ENCODE measurements at regions not wholly inside any gene's neighbourhood (a gene's known extent, or its start where the extent isn't known, plus 50 kb on each side); places are given as distances from the start of the nearest gene placed in this dataset.

GRCh38 chr15:70541511-70541910 is 221.8 kb downstream of the UACA start:
- H3K27me3 ChIP-seq (ENCODE audit: control insufficient read depth in 1 of 2, insufficient read depth in 2 of 2, low read length in 1 of 2): no peaks in the 10 kb centered on the region
- no peaks in the 10 kb centered on the region for H3K36me3 ChIP-seq (ENCODE audit: control insufficient read depth in 1 of 2, insufficient read depth in 2 of 2, low read length in 1 of 2)
- no peak for DNase-seq
- no peak overlapping the region for H3K4me3 ChIP-seq (ENCODE audit: low read length in 2 of 2)
- no peak overlapping the region for H3K27ac ChIP-seq (ENCODE audit: low read depth in 1 of 2, low read length in 2 of 2)
- no peak for ATAC-seq (ENCODE audit: low FRiP score)
- intact Hi-C loops (cut with DNase I): no loop called here
- H3K9me3 ChIP-seq (ENCODE audit: control insufficient read depth, low read length): no peaks in the 10 kb centered on the region
- H3K4me1 ChIP-seq (ENCODE audit: control insufficient read depth in 1 of 2, insufficient read depth in 2 of 2, low read length in 2 of 2): no peaks in the 10 kb centered on the region
- WGBS, 2 donors: 79 to 83% methylated on average over 1 of the region's 1 CpG

DNA sequence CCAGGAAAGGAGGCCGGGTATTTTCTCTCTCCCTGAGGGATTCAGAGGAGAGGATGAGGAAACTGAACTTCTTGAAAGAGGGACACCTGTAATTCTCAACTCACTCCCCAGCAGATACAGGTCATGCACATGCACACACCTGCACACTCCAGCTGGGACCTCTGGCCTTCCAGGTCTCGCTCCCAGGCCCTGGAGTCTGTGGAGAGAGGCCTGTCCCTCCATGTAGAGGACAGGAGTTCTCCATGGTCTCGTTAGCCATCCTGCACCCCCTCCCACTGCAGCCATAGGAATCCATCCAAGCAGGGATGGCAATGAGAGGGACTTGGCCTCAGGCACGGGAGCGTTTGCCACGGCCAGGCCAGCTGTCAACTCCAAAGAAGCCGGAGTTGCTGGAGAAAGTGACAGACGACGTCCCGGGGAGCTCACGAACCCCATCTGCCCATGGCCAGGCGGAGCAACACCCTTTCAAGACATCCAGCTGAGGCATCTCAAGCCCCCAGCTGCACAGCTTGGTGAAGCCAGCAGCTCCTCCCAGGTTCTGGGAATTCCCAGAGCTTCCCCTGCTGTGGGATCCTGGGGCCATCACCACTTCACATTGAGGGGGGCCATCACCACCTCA is 223.3 kb downstream of the UACA start:
- no peaks in the 10 kb centered on the region for H3K36me3 ChIP-seq (ENCODE audit: control insufficient read depth in 1 of 2, insufficient read depth in 2 of 2, low read length in 1 of 2)
- H3K4me3 ChIP-seq (ENCODE audit: low read length in 2 of 2): no peak overlapping the region
- DNase-seq: no peak
- no peaks in the 10 kb centered on the region for H3K9me3 ChIP-seq (ENCODE audit: control insufficient read depth, low read length)
- intact Hi-C loops (cut with DNase I): no loop called here
- H3K4me1 ChIP-seq (ENCODE audit: control insufficient read depth in 1 of 2, insufficient read depth in 2 of 2, low read length in 2 of 2): no peaks in the 10 kb centered on the region
- no peak overlapping the region for H3K27ac ChIP-seq (ENCODE audit: low read depth in 1 of 2, low read length in 2 of 2)
- H3K27me3 ChIP-seq (ENCODE audit: control insufficient read depth in 1 of 2, insufficient read depth in 2 of 2, low read length in 1 of 2): no peaks in the 10 kb centered on the region
- WGBS, 2 donors: 39 to 42% methylated on average over 12 of the region's 12 CpGs
- no peak for ATAC-seq (ENCODE audit: low FRiP score)

DNA sequence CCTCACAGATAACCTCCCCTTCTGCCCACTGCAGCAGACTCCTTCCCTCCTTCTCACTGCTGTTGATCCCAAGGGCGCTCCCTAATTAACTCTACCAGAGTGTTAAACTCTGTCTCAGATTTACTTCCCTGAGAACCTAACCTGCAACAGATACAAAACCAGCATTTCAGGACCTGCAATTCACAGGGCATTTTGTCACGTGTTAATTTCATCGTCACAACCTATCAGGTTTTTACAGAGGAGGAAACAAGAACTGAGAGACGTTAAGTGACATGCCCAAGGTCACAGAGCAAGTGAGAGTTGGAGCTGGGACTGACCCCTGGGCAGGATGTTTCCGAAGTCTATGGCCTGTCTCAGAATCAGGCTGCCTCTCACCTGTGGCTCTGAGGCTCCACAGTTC is 223.9 kb downstream of the UACA start:
- WGBS, 2 donors: 91 to 93% methylated on average over 5 of the region's 5 CpGs

GRCh38 chr15:70538278-70538677 is 225.1 kb downstream of the UACA start:
- intact Hi-C loops (cut with DNase I): no loop called here
- Histone ChIP-seq H3K27ac (ENCODE audit: low read depth in 1 of 2, low read length in 2 of 2) (no peak overlapping the region), H3K4me3 (ENCODE audit: low read length in 2 of 2) (no peak overlapping the region), H3K9me3 (ENCODE audit: control insufficient read depth, low read length) (no peaks in the 10 kb centered on the region), H3K27me3 (ENCODE audit: control insufficient read depth in 1 of 2, insufficient read depth in 2 of 2, low read length in 1 of 2) (no peaks in the 10 kb centered on the region), H3K4me1 (ENCODE audit: control insufficient read depth in 1 of 2, insufficient read depth in 2 of 2, low read length in 2 of 2) (no peaks in the 10 kb centered on the region), H3K36me3 (ENCODE audit: control insufficient read depth in 1 of 2, insufficient read depth in 2 of 2, low read length in 1 of 2) (no peaks in the 10 kb centered on the region)
- DNase-seq (no peak), ATAC-seq (ENCODE audit: low FRiP score) (no peak)

More for the DNA sequence above, 223.9 kb downstream of the UACA start:
- no peak overlapping the region for H3K27ac ChIP-seq (ENCODE audit: low read depth in 1 of 2, low read length in 2 of 2)
- no peaks in the 10 kb centered on the region for H3K27me3 ChIP-seq (ENCODE audit: control insufficient read depth in 1 of 2, insufficient read depth in 2 of 2, low read length in 1 of 2)
- no peak overlapping the region for H3K4me3 ChIP-seq (ENCODE audit: low read length in 2 of 2)
- DNase-seq (no peak), ATAC-seq (ENCODE audit: low FRiP score) (no peak)
- H3K4me1 ChIP-seq (ENCODE audit: control insufficient read depth in 1 of 2, insufficient read depth in 2 of 2, low read length in 2 of 2): no peaks in the 10 kb centered on the region
- no peaks in the 10 kb centered on the region for H3K36me3 ChIP-seq (ENCODE audit: control insufficient read depth in 1 of 2, insufficient read depth in 2 of 2, low read length in 1 of 2)
- intact Hi-C loops (cut with DNase I): no loop called here
- H3K9me3 ChIP-seq (ENCODE audit: control insufficient read depth, low read length): no peaks in the 10 kb centered on the region

DNA sequence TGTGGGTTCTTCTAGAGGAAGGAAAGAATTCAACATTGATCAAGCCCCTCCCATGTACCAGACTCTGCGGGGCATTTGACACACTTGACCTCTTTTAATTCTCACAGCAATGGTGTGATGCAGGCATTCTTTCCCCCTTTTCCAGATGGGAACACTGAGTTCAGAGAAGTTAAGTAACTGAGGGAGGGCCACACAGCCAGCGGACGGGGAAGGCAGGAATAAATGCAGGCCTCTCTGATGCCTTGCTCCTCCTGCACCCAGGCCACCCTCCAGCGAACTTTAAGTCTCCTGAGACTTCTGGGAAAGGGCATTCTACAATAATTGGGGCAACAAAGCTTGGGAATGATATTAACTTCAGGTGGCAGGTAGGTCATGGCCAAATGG is 227.4 kb downstream of the UACA start:
- Histone ChIP-seq H3K9me3 (ENCODE audit: control insufficient read depth, low read length) (no peaks in the 10 kb centered on the region), H3K27ac (ENCODE audit: low read depth in 1 of 2, low read length in 2 of 2) (no peak overlapping the region), H3K36me3 (ENCODE audit: control insufficient read depth in 1 of 2, insufficient read depth in 2 of 2, low read length in 1 of 2) (no peaks in the 10 kb centered on the region), H3K4me1 (ENCODE audit: control insufficient read depth in 1 of 2, insufficient read depth in 2 of 2, low read length in 2 of 2) (no peaks in the 10 kb centered on the region), H3K27me3 (ENCODE audit: control insufficient read depth in 1 of 2, insufficient read depth in 2 of 2, low read length in 1 of 2) (no peaks in the 10 kb centered on the region), H3K4me3 (ENCODE audit: low read length in 2 of 2) (no peak overlapping the region)
- ATAC-seq (ENCODE audit: low FRiP score): no peak
- no peak for DNase-seq
- 91 to 96% methylated on average over 4 of the region's 4 CpGs for WGBS, 2 donors
- intact Hi-C loops (cut with DNase I): no loop called here

DNA sequence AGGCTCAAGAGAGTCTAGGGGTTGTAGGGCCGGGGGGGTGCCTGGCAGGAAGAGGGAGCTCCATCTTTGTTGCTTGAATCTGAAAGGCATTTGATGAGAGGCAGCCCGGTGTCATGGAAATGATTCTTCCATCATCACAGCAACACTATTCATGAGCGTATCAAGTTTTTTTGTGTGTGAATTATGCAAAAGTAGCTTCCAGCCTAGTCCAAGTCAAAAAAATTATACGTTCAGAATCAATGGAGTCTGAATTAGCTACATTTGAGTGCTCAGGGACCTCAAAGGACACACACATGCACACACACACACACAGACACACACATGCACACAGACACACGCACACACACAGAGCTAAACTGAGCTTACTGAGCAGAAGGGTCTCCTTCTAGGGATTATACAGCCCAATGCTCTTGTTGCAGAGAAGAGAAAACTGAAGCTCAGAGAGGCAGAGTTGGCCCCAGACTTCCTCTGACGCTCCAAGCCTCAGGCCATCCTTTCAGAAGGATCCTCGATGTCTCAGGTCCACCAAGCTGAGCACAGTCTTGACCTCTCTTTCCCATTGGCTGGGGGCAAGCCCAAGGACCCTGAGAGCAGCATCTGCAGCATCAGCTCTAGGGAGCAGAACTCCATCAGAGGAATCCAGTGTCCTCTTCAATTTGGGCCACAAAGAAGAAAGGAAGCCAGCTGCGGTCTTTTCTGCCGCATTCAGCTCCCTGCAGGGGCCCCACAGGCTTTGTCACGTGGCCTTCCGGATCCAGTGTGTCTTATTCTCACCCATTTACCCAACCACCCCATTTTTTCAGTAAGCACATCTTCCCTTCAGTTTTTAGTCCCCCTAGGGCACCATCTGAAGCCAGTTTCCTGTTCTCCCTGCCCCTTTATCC is 228.0 kb downstream of the UACA start:
- WGBS, 2 donors: 73 to 75% methylated on average over 11 of the region's 11 CpGs
- H3K27me3 ChIP-seq (ENCODE audit: control insufficient read depth in 1 of 2, insufficient read depth in 2 of 2, low read length in 1 of 2): no peaks in the 10 kb centered on the region
- ATAC-seq (ENCODE audit: low FRiP score) (no peak), DNase-seq (peak in 1 of 2 donors; percentile 63)
- no peak overlapping the region for H3K27ac ChIP-seq (ENCODE audit: low read depth in 1 of 2, low read length in 2 of 2)
- no peaks in the 10 kb centered on the region for H3K4me1 ChIP-seq (ENCODE audit: control insufficient read depth in 1 of 2, insufficient read depth in 2 of 2, low read length in 2 of 2)
- H3K9me3 ChIP-seq (ENCODE audit: control insufficient read depth, low read length): no peaks in the 10 kb centered on the region
- intact Hi-C loops (cut with DNase I): no loop called here
- no peak overlapping the region for H3K4me3 ChIP-seq (ENCODE audit: low read length in 2 of 2)
- no peaks in the 10 kb centered on the region for H3K36me3 ChIP-seq (ENCODE audit: control insufficient read depth in 1 of 2, insufficient read depth in 2 of 2, low read length in 1 of 2)

DNA sequence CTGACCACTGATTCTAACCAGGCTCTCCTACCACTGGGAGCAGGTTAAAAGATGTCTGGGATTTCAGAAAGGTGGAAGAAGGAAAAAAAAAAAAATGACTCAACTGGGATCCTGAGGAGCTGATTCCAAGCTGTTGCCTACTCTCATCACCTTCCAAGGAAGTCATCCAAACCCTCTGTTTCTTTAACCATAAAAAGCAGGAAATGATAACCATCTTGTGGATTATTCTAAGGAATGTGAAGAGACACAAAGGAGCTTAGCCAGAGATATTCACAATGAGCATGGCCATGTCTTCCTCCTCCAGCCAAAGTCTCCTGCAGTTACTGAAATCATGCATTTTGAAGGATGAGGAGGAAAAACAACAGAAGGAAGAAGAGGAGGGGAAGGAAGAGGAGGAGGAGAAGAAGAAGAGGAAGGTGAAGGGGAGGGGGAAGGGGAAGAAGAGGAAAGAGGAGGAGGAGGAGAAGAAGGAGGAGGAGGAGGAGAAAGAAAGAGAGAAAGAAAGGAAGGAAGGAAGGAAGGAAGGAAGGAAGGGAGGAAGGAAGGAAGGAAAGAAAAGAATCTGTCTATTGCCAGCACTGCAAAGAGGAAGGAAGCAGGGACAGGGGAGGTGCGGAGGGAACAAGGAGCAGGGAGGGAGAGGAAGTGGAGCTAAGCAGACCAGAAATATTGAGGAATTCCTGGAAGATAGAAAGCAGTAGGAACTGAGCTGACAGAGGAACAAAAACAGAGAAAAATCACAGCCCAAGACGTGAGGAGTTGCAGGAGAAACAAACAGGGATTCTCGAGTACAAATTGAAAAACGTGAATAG is 229.2 kb downstream of the UACA start:
- Histone ChIP-seq H3K4me3 (ENCODE audit: low read length in 2 of 2) (no peak overlapping the region), H3K9me3 (ENCODE audit: control insufficient read depth, low read length) (no peaks in the 10 kb centered on the region), H3K27me3 (ENCODE audit: control insufficient read depth in 1 of 2, insufficient read depth in 2 of 2, low read length in 1 of 2) (no peaks in the 10 kb centered on the region), H3K4me1 (ENCODE audit: control insufficient read depth in 1 of 2, insufficient read depth in 2 of 2, low read length in 2 of 2) (no peaks in the 10 kb centered on the region), H3K36me3 (ENCODE audit: control insufficient read depth in 1 of 2, insufficient read depth in 2 of 2, low read length in 1 of 2) (no peaks in the 10 kb centered on the region), H3K27ac (ENCODE audit: low read depth in 1 of 2, low read length in 2 of 2) (no peak overlapping the region)
- DNase-seq (no peak), ATAC-seq (ENCODE audit: low FRiP score) (no peak)
- intact Hi-C loops (cut with DNase I): no loop called here
- WGBS, 2 donors: 46 to 51% methylated on average over 4 of the region's 4 CpGs

DNA sequence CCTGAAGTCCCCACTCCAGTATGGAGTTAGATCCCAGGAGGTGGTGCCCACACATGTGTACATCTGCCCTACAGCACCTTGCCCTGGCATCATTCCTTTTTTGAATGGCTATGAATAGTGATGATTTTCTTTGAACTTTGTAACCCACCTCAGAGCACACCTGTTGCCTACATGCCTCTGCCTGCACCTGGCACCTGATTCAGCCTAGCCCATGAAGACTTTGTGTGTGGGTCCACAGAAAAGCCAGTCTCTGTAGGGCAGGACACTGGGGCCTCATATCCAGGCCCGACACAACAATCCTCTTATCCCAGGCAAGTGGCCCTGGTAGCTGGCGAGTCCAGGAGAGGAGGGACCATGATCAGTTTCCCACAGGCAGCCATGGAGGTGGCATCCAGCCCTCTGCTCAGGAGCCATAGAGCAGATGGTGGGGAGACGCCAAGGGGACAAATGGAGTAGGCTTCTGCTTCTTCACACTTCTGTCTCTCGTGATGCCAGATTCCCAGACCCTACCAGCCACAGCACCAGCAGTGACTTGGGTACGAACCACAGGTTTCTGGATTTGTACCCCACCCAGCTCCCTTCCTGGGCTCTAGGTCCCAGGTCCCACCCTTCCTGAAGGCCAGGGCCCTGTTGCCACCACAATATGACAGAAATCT is 230.7 kb downstream of the UACA start:
- intact Hi-C loops (cut with DNase I): no loop called here
- no peak overlapping the region for H3K27ac ChIP-seq (ENCODE audit: low read depth in 1 of 2, low read length in 2 of 2)

More for the DNA sequence above, 230.7 kb downstream of the UACA start:
- DNase-seq (no peak), ATAC-seq (ENCODE audit: low FRiP score) (no peak)
- peaks cover 2% of the 10 kb centered on the region for H3K9me3 ChIP-seq (ENCODE audit: control insufficient read depth, low read length)
- no peak overlapping the region for H3K4me3 ChIP-seq (ENCODE audit: low read length in 2 of 2)
- H3K36me3 ChIP-seq (ENCODE audit: control insufficient read depth in 1 of 2, insufficient read depth in 2 of 2, low read length in 1 of 2): no peaks in the 10 kb centered on the region
- no peaks in the 10 kb centered on the region for H3K4me1 ChIP-seq (ENCODE audit: control insufficient read depth in 1 of 2, insufficient read depth in 2 of 2, low read length in 2 of 2)
- WGBS, 2 donors: 78 to 92% methylated on average over 5 of the region's 5 CpGs
- H3K27me3 ChIP-seq (ENCODE audit: control insufficient read depth in 1 of 2, insufficient read depth in 2 of 2, low read length in 1 of 2): no peaks in the 10 kb centered on the region

Measured in aorta (tissue), 5 donors.